H1 (cell line): ENCODE measurements at regions not wholly inside any gene's neighbourhood (a gene's known extent, or its start where the extent isn't known, plus 50 kb on each side); places are given as distances from the start of the nearest gene placed in this dataset.

Experiments
- CTCF ChIA-PET: fragments of 300-600 bp; sonication (Branson Sonifier 250); formaldehyde crosslinking; loops from one replicate; lab custom pipeline; 2021; ENCODE audit not compliant: partially characterized antibody; lab: Charles Lee
- POLR2A ChIA-PET: fragments of 300-600 bp; sonication (Branson Sonifier 250); formaldehyde crosslinking; loops from one replicate; lab custom pipeline; 2021; ENCODE audit warnings: inconsistent platforms; ENCODE audit not compliant: partially characterized antibody; lab: Charles Lee
- DNase-seq, 2 experiments: peaks; one replicate each; pipeline versions ENCODE4 v3.0.0 to v3.0.0-alpha.2; 2010 to 2022; ENCODE audit warnings: low spot score in 2 of 2, low read depth in 1 of 2, mixed read lengths in 1 of 2
- FAIRE-seq: peaks from 2 replicates; lab custom pipeline; 2011; peaks lifted over from hg19 to GRCh38; lab: Jason Lieb, UNC
- H2AFZ ChIP-seq: 2 replicates; pipeline ENCODE4 v1.8.1; 2012; ENCODE audit warnings: low read length, inconsistent platforms
- H2AK5ac ChIP-seq: 2 replicates; pipeline ENCODE4 v1.6.1; 2013; ENCODE audit warnings: low read depth, low read length
- H2BK120ac ChIP-seq: replicated peaks from 2 replicates; pipeline ENCODE3; 2013; ENCODE audit warnings: low read depth, low read length, inconsistent platforms
- H2BK12ac ChIP-seq: 2 replicates; pipeline ENCODE4 v1.6.1; 2013; ENCODE audit warnings: low read depth, low read length
- H2BK15ac ChIP-seq: 2 replicates; pipeline ENCODE4 v1.6.1; 2013; ENCODE audit warnings: low read length
- H2BK20ac ChIP-seq: 2 replicates; pipeline ENCODE4 v1.6.1; 2013; ENCODE audit warnings: low read length
- H2BK5ac ChIP-seq: 2 replicates; pipeline ENCODE4 v1.6.1; 2013; ENCODE audit warnings: low read depth, low read length
- H3K14ac ChIP-seq: 2 replicates; pipeline ENCODE4 v1.6.1; 2013; ENCODE audit warnings: inconsistent platforms; ENCODE audit not compliant: insufficient read length
- H3K18ac ChIP-seq: 2 replicates; pipeline ENCODE4 v1.6.1; 2013; ENCODE audit warnings: low read length; ENCODE audit errors: extremely low read depth
- H3K23ac ChIP-seq: 2 replicates; pipeline ENCODE4 v1.6.1; 2013; ENCODE audit warnings: inconsistent platforms; ENCODE audit not compliant: insufficient read length
- H3K23me2 ChIP-seq: 2 replicates; pipeline ENCODE4 v1.6.1; 2013; ENCODE audit warnings: low read depth, low read length
- H3K27ac ChIP-seq: 2 replicates; pipeline ENCODE4 v1.6.1; 2011; ENCODE audit warnings: low read depth, low read length, inconsistent platforms
- H3K27me3 ChIP-seq, 4 experiments: replicated peaks in 1 of 4; 1 replicate in 1 of 4; 2 replicates in 3 of 4; pipeline versions ENCODE4 v1.6.1 to v1.8.1; 2011 to 2013; ENCODE audit warnings: low read length in 3 of 4, mild to moderate bottlenecking in 3 of 4, inconsistent platforms in 2 of 4, mixed read lengths in 2 of 4, moderate library complexity in 1 of 4; ENCODE audit not compliant: control insufficient read depth in 3 of 4, insufficient read depth in 3 of 4; ENCODE audit errors: extremely low read depth in 1 of 4
- H3K36me3 ChIP-seq, 4 experiments: 2 replicates each; pipeline versions ENCODE4 v1.6.1 to v1.8.1; 2011 to 2013; ENCODE audit warnings: mild to moderate bottlenecking in 4 of 4, low read length in 3 of 4, moderate library complexity in 2 of 4, control low read depth in 1 of 4, inconsistent platforms in 1 of 4; ENCODE audit not compliant: insufficient read depth in 4 of 4, control insufficient read depth in 2 of 4
- H3K4ac ChIP-seq: replicated peaks from 2 replicates; pipeline ENCODE3; 2013; ENCODE audit warnings: low read length, low read depth, mixed read lengths, inconsistent platforms; ENCODE audit not compliant: insufficient read length
- H3K4me1 ChIP-seq, 4 experiments: replicated peaks in 1 of 4; 1 replicate in 1 of 4; 2 replicates in 3 of 4; pipeline versions ENCODE4 v1.6.1 to v1.8.1; 2011 to 2013; ENCODE audit warnings: low read length in 3 of 4, inconsistent platforms in 2 of 4, mixed read lengths in 1 of 4; ENCODE audit not compliant: insufficient read depth in 4 of 4, control insufficient read depth in 3 of 4
- H3K4me2 ChIP-seq, 2 experiments: 2 replicates each; pipeline versions ENCODE4 v1.6.1 to v1.8.1; 2011 to 2013; ENCODE audit warnings: low read depth in 2 of 2, low read length in 2 of 2, control low read depth in 1 of 2, inconsistent platforms in 1 of 2, mild to moderate bottlenecking in 1 of 2; ENCODE audit not compliant: insufficient read depth in 1 of 2
- H3K4me3 ChIP-seq, 4 experiments: fragments of 200-600, 300-600 bp in 1 of 4; sonication (generic), shearing (Covaris generic), sonication (Bioruptor Twin) in 1 of 4; 2 replicates each; pipeline versions ENCODE4 v1.5.1 to v1.8.1; 2011 to 2016; ENCODE audit warnings: low read length in 4 of 4, low read depth in 3 of 4, control low read depth in 2 of 4, inconsistent platforms in 2 of 4, mild to moderate bottlenecking in 2 of 4, mixed read lengths in 1 of 4, moderate library complexity in 1 of 4; ENCODE audit not compliant: insufficient read depth in 2 of 4; ENCODE audit errors: extremely low read depth in 1 of 4
- H3K56ac ChIP-seq: replicated peaks from 2 replicates; pipeline ENCODE3; 2013; ENCODE audit warnings: low read depth, mild to moderate bottlenecking, mixed read lengths, low read length, inconsistent platforms; ENCODE audit not compliant: insufficient read length
- H3K79me1 ChIP-seq: 2 replicates; pipeline ENCODE4 v1.6.1; 2013; ENCODE audit warnings: low read depth, low read length, control low read depth
- H3K79me2 ChIP-seq, 2 experiments: 2 replicates each; pipeline versions ENCODE4 v1.6.1 to v1.8.1; 2012 to 2013; ENCODE audit warnings: low read length in 2 of 2, mild to moderate bottlenecking in 2 of 2, inconsistent platforms in 1 of 2; ENCODE audit not compliant: insufficient read depth in 2 of 2, control insufficient read depth in 1 of 2
- H3K9ac ChIP-seq, 4 experiments: replicated peaks in 1 of 4; 1 replicate in 1 of 4; 2 replicates in 3 of 4; pipeline versions ENCODE4 v1.6.1 to v1.8.1; 2011 to 2013; ENCODE audit warnings: low read depth in 3 of 4, low read length in 3 of 4, control low read depth in 2 of 4, mild to moderate bottlenecking in 2 of 4, moderate library complexity in 2 of 4, inconsistent platforms in 1 of 4; ENCODE audit errors: extremely low read depth in 1 of 4
- H3K9me3 ChIP-seq, 2 experiments: 2 replicates each; pipeline versions ENCODE4 v1.6.1 to v1.8.1; 2012 to 2013; ENCODE audit warnings: mild to moderate bottlenecking in 2 of 2, moderate library complexity in 2 of 2, control low read depth in 1 of 2, inconsistent platforms in 1 of 2, low read depth in 1 of 2, low read length in 1 of 2, mixed read lengths in 1 of 2; ENCODE audit not compliant: insufficient read depth in 2 of 2
- H4K20me1 ChIP-seq, 2 experiments: replicated peaks in 1 of 2; 2 replicates each; pipeline versions ENCODE3 to v1.8.1; 2011 to 2013; ENCODE audit warnings: inconsistent platforms in 2 of 2, low read length in 2 of 2, mild to moderate bottlenecking in 1 of 2; ENCODE audit not compliant: insufficient read depth in 2 of 2, control insufficient read depth in 1 of 2
- H4K5ac ChIP-seq: 2 replicates; pipeline ENCODE4 v1.6.1; 2013; ENCODE audit warnings: low read length, low read depth, mixed read lengths, inconsistent platforms; ENCODE audit not compliant: insufficient read length
- H4K8ac ChIP-seq: 2 replicates; pipeline ENCODE4 v1.8.0; 2013; ENCODE audit warnings: mild to moderate bottlenecking, moderate library complexity, low read length, inconsistent platforms; ENCODE audit not compliant: insufficient read depth; ENCODE audit errors: extremely low read depth
- H4K91ac ChIP-seq: replicated peaks from 2 replicates; pipeline ENCODE3; 2013; ENCODE audit warnings: low read length, mixed read lengths, inconsistent platforms; ENCODE audit not compliant: insufficient read length
- ASH2L ChIP-seq: fragments of 200-600, 300-600 bp; sonication (generic); IDR thresholded peaks from one replicate; pipeline ENCODE4 v1.7.1; 2017; ENCODE audit warnings: low read length
- CTCF ChIP-seq, 3 experiments: IDR thresholded peaks; 1 replicate in 2 of 3; 2 replicates in 1 of 3; pipeline versions ENCODE4 v1.5.1 to v1.6.1; 2011; ENCODE audit warnings: low read length in 3 of 3, mild to moderate bottlenecking in 3 of 3, inconsistent platforms in 2 of 3, low read depth in 1 of 3, moderate library complexity in 1 of 3; ENCODE audit not compliant: insufficient read depth in 1 of 3; ENCODE audit errors: control extremely low read depth in 1 of 3
- EZH2 ChIP-seq: fragments of 200-600 bp; sonication (generic); IDR thresholded peaks from 2 replicates; pipeline ENCODE4 v1.7.1; 2012; ENCODE audit warnings: low read depth, mild to moderate bottlenecking, moderate library complexity, low read length, inconsistent platforms; ENCODE audit not compliant: severe bottlenecking
- GTF2F1 ChIP-seq: IDR thresholded peaks from 2 replicates; pipeline ENCODE4 v1.6.1; 2012; ENCODE audit warnings: low read depth, low read length, improper control_type of control experiment, borderline replicate concordance
- JUND ChIP-seq: IDR thresholded peaks from 2 replicates; pipeline ENCODE4 v1.6.1; 2011; ENCODE audit warnings: mild to moderate bottlenecking, improper control_type of control experiment, low read length
- RFX5 ChIP-seq: IDR thresholded peaks from 2 replicates; pipeline ENCODE4 v1.6.1; 2011; ENCODE audit warnings: low read depth, low read length, improper control_type of control experiment, borderline replicate concordance
- RXRA ChIP-seq: IDR thresholded peaks from 2 replicates; pipeline ENCODE4 v1.6.1; 2011; ENCODE audit warnings: low read depth, mild to moderate bottlenecking, low read length, moderate library complexity; ENCODE audit not compliant: insufficient read depth
- SAP30 ChIP-seq: fragments of 300-600 bp; sonication (generic); IDR thresholded peaks from 2 replicates; pipeline ENCODE4 v1.7.1; 2012; ENCODE audit warnings: low read length, moderate library complexity, mild to moderate bottlenecking, inconsistent platforms; ENCODE audit not compliant: insufficient read depth, insufficient replicate concordance
- SIN3A ChIP-seq, 2 experiments: IDR thresholded peaks in 1 of 2; conservative IDR thresholded peaks in 1 of 2; 2 replicates each; pipeline ENCODE4 v1.6.1; 2011 to 2012; ENCODE audit warnings: low read length in 2 of 2, improper control_type of control experiment in 1 of 2, low read depth in 1 of 2, mild to moderate bottlenecking in 1 of 2
- SIX5 ChIP-seq: IDR thresholded peaks from 2 replicates; pipeline ENCODE4 v1.6.1; 2011; ENCODE audit warnings: mild to moderate bottlenecking, low read depth, low read length
- SUZ12 ChIP-seq: fragments of 200-600 bp; sonication (generic); IDR thresholded peaks from 2 replicates; pipeline ENCODE4 v1.6.1; 2012; ENCODE audit warnings: mild to moderate bottlenecking, inconsistent platforms, low read length, moderate library complexity, mixed read lengths
- ZNF274 ChIP-seq: IDR thresholded peaks from 2 replicates; pipeline ENCODE4 v1.7.0; 2012; ENCODE audit warnings: low read length, borderline replicate concordance; ENCODE audit errors: extremely low read depth
- WGBS, 2 experiments: shearing (Covaris generic) in 1 of 2; methylation state at CpG; one replicate each; pipeline versions ENCODE4 v1.1.6 to v1.1.7; 2013 to 2015; ENCODE audit warnings: low lambda C conversion rate in 2 of 2, mixed read lengths in 2 of 2, inconsistent platforms in 1 of 2, low coverage in 1 of 2, missing lambda C conversion rate in 1 of 2; ENCODE audit not compliant: insufficient replicate concordance in 2 of 2, insufficient coverage in 1 of 2, insufficient read length in 1 of 2; ENCODE audit errors: extremely low coverage in 1 of 2, missing lambda C conversion rate in 1 of 2; 5-methylcytosine and 5-hydroxymethylcytosine counted together

GRCh38 chr4:159010100-159010499 lies 92.8 kb upstream of the RAPGEF2 start:
- Histone ChIP-seq H3K4me2 (no peak overlapping the region), H2BK20ac (no peak overlapping the region), H3K79me2 (no peaks in the 10 kb centered on the region), H4K8ac (no peak overlapping the region), H3K56ac (no peak overlapping the region), H3K9ac (no peak overlapping the region), H2AFZ (no peak overlapping the region), H3K4ac (no peak overlapping the region), H3K14ac (no peak overlapping the region), H2BK5ac (no peak overlapping the region), H2BK15ac (no peak overlapping the region), H3K79me1 (no peaks in the 10 kb centered on the region), H4K5ac (no peak overlapping the region), H2BK12ac (no peak overlapping the region), H3K4me3 (no peak overlapping the region), H3K23me2 (no peaks in the 10 kb centered on the region), H2AK5ac (no peak overlapping the region), H3K36me3 (no peaks in the 10 kb centered on the region), H3K9me3 (no peaks in the 10 kb centered on the region), H3K27ac (no peak overlapping the region), H2BK120ac (no peak overlapping the region), H3K4me1 (peaks cover 1 to 6% (median 4%) of the 10 kb centered on the region in 4 experiments; a peak in 4 of 7 replicates), H3K18ac (no peak overlapping the region), H3K27me3 (no peaks in the 10 kb centered on the region), H3K23ac (no peak overlapping the region), H4K20me1 (no peaks in the 10 kb centered on the region), H4K91ac (no peak overlapping the region)
- ChIA-PET POLR2A (no interaction called here), CTCF (interaction anchor here (1.2 kb wide), 1 partner anchor 153 kb away, joined by 3 read pairs; no protein-coding TSS in a partner anchor)
- DNase-seq = no peak
- 88% methylated on average over 3 of the region's 3 CpGs; no CpG with 5 or more reads in 1 of the 2 experiments for WGBS, 2 experiments
- no peak for FAIRE-seq
- TF ChIP-seq JUND = no peak
- TF ChIP-seq ASH2L = no peak
- no peak for TF ChIP-seq EZH2
- no peak for TF ChIP-seq RXRA
- TF ChIP-seq SAP30 = no peak
- TF ChIP-seq CTCF (IDR thresholded peaks at IDR 0.05; ENCODE audit: control extremely low read depth in 1 of 3, insufficient read depth in 1 of 3, low read depth in 1 of 3, low read length in 3 of 3) = no peak
- no peak for TF ChIP-seq SUZ12
- TF ChIP-seq GTF2F1 = no peak
- TF ChIP-seq SIX5 = no peak
- TF ChIP-seq ZNF274 = no peak
- no peak for TF ChIP-seq RFX5
- no peak for TF ChIP-seq SIN3A (conservative IDR thresholded peaks at IDR 0.05 in 1 of 2, IDR thresholded peaks at IDR 0.05 in 1 of 2; ENCODE audit: low read depth in 1 of 2, low read length in 2 of 2)
